ENCODE measurements at regions not wholly inside any gene's neighbourhood (a gene's known extent, or its start where the extent isn't known, plus 50 kb on each side); places are given as distances from the start of the nearest gene placed in this dataset.

- Histone ChIP-seq H3K4me1 (peaks cover 0 to 22% (median 15%) of the 10 kb centered on the region in 6 donors), H3K9me3 (no peaks in the 10 kb centered on the region), H3K4me3 (no peak overlapping the region), H3K27ac (no peak overlapping the region), H3K36me3 (no peaks in the 10 kb centered on the region), H3K27me3 (replicated peaks in 1 of 7) (no peaks in the 10 kb centered on the region)
- TF ChIP-seq POLR2A (IDR thresholded peaks at IDR 0.05) (no peak), POLR2AphosphoS5 (IDR thresholded peaks at IDR 0.05) (no peak), CTCF (IDR thresholded peaks at IDR 0.05 in 8 of 11, conservative IDR thresholded peaks at IDR 0.05 in 3 of 11) (peak in 8 of 11 experiments; percentile 23 to 56 (median 50))
- intact Hi-C loops (cut with DNase I; ENCODE audit: low total_unique reads) = loop anchor here (5.0 to 10.0 kb wide), 2 partner anchors 203 to 310 kb away; no protein-coding TSS in a partner anchor
- no peak for DNase-seq
- WGBS, 5 donors = 67 to 85% (median 79%) methylated on average over 1 of the region's 1 CpG
Measured at GRCh38 chr10:60444494-60445064, 54.9 kb upstream of the ANK3 start.

- no peak for DNase-seq
- WGBS, 5 donors = 74 to 88% (median 79%) methylated on average over 3 of the region's 3 CpGs
- Histone ChIP-seq H3K27ac (peak overlapping the region in 2 of 8 donors; percentile 22 to 34), H3K36me3 (no peaks in the 10 kb centered on the region), H3K4me1 (peaks cover 0 to 22% (median 15%) of the 10 kb centered on the region in 6 donors), H3K27me3 (replicated peaks in 1 of 7) (no peaks in the 10 kb centered on the region), H3K9me3 (no peaks in the 10 kb centered on the region), H3K4me3 (no peak overlapping the region)
- no peak for TF ChIP-seq CTCF (IDR thresholded peaks at IDR 0.05 in 8 of 11, conservative IDR thresholded peaks at IDR 0.05 in 3 of 11)
- no peak for TF ChIP-seq POLR2AphosphoS5 (IDR thresholded peaks at IDR 0.05)
- no peak for TF ChIP-seq POLR2A (IDR thresholded peaks at IDR 0.05)
- intact Hi-C loops (cut with DNase I; ENCODE audit: low total_unique reads) = loop anchor here (5.0 to 10.0 kb wide), 2 partner anchors 204 to 311 kb away; no protein-coding TSS in a partner anchor
Measured at GRCh38 chr10:60443346-60443745, 53.7 kb upstream of the ANK3 start.

GRCh38 chr10:60441515-60441914 is 51.8 kb upstream of the ANK3 start:
- Histone ChIP-seq H3K27me3 (replicated peaks in 1 of 7) (no peaks in the 10 kb centered on the region), H3K9me3 (no peaks in the 10 kb centered on the region), H3K36me3 (no peaks in the 10 kb centered on the region), H3K4me1 (peaks cover 0 to 12% (median 5%) of the 10 kb centered on the region in 6 donors), H3K4me3 (no peak overlapping the region), H3K27ac (no peak overlapping the region)
- no peak for TF ChIP-seq POLR2A (IDR thresholded peaks at IDR 0.05)
- no peak for TF ChIP-seq POLR2AphosphoS5 (IDR thresholded peaks at IDR 0.05)
- peak in 3 of 11 experiments; percentile 21 to 31 (median 22) for TF ChIP-seq CTCF (IDR thresholded peaks at IDR 0.05 in 8 of 11, conservative IDR thresholded peaks at IDR 0.05 in 3 of 11)
- 52 to 70% (median 60%) methylated on average over 1 of the region's 1 CpG for WGBS, 5 donors
- intact Hi-C loops (cut with DNase I; ENCODE audit: low total_unique reads) = loop anchor here (5.0 to 10.0 kb wide), 2 partner anchors 206 to 313 kb away; no protein-coding TSS in a partner anchor
- DNase-seq = no peak

GRCh38 chr10:60439641-60440040 is 50.0 kb upstream of the ANK3 start:
- intact Hi-C loops (cut with DNase I; ENCODE audit: low total_unique reads) = loop anchor here (5.0 to 10.0 kb wide), 3 partner anchors 208 to 315 kb away; no protein-coding TSS in a partner anchor
- no peaks in the 10 kb centered on the region for H3K36me3 ChIP-seq
- H3K4me1 ChIP-seq = no peaks in the 10 kb centered on the region
- TF ChIP-seq POLR2AphosphoS5 (IDR thresholded peaks at IDR 0.05) (no peak), CTCF (IDR thresholded peaks at IDR 0.05 in 8 of 11, conservative IDR thresholded peaks at IDR 0.05 in 3 of 11) (no peak), POLR2A (IDR thresholded peaks at IDR 0.05) (no peak)
- H3K27me3 ChIP-seq (replicated peaks in 1 of 7) = no peaks in the 10 kb centered on the region
- H3K9me3 ChIP-seq = no peaks in the 10 kb centered on the region
- WGBS, 5 donors = 92 to 99% (median 97%) methylated on average over 2 of the region's 2 CpGs
- H3K4me3 ChIP-seq = no peak overlapping the region
- DNase-seq = no peak
- H3K27ac ChIP-seq = no peak overlapping the region

Data from spleen (tissue), 11 donors.